HG03159 (cell line): ENCODE measurements at regions not wholly inside any gene's neighbourhood (a gene's known extent, or its start where the extent isn't known, plus 50 kb on each side); places are given as distances from the start of the nearest gene placed in this dataset.

Source experiments
- ATAC-seq: cut with Tn5 transposase; IDR thresholded peaks from one replicate; pipeline ENCODE4 v1.9.1; 2021; ENCODE audit warnings: mild to moderate bottlenecking, moderate library complexity; ENCODE audit not compliant: unreplicated experiment

GRCh38 chr6:97790926-97791590, 508.0 kb upstream of the MMS22L start:
- no peak for ATAC-seq

- no peak for ATAC-seq
Measured at GRCh38 chr6:97805596-97805995, 522.6 kb upstream of the MMS22L start.

- no peak for ATAC-seq
Measured at GRCh38 chr6:97812940-97813339, 529.9 kb upstream of the MMS22L start.

- ATAC-seq: no peak
Measured at GRCh38 chr6:97813889-97814567, 531.0 kb upstream of the MMS22L start.

- no peak for ATAC-seq
Measured at GRCh38 chr6:97815301-97815812, 532.3 kb upstream of the MMS22L start.

GRCh38 chr6:97816526-97816925, 533.5 kb upstream of the MMS22L start:
- no peak for ATAC-seq

- ATAC-seq: no peak
Measured at GRCh38 chr6:97819710-97820109, 536.7 kb upstream of the MMS22L start.

GRCh38 chr6:97820400-97820799, 537.4 kb upstream of the MMS22L start:
- ATAC-seq: no peak

GRCh38 chr6:97822632-97823031, 539.6 kb upstream of the MMS22L start:
- no peak for ATAC-seq

- no peak for ATAC-seq
Measured at GRCh38 chr6:97841763-97842162, 558.7 kb upstream of the MMS22L start.

GRCh38 chr6:97842521-97842920, 559.5 kb upstream of the MMS22L start:
- ATAC-seq: no peak

- no peak for ATAC-seq
Measured at GRCh38 chr6:97849390-97849789, 566.4 kb upstream of the MMS22L start.

GRCh38 chr6:97850458-97851212, 567.6 kb upstream of the MMS22L start:
- no peak for ATAC-seq

GRCh38 chr6:97863697-97864096, 580.7 kb upstream of the MMS22L start:
- ATAC-seq: no peak

GRCh38 chr6:97864366-97864765, 581.4 kb upstream of the MMS22L start:
- no peak for ATAC-seq

GRCh38 chr6:97864826-97865225, 581.8 kb upstream of the MMS22L start:
- no peak for ATAC-seq

GRCh38 chr6:97865612-97866011, 582.6 kb upstream of the MMS22L start:
- no peak for ATAC-seq

GRCh38 chr6:97866616-97867015, 583.6 kb upstream of the MMS22L start:
- ATAC-seq: no peak

- ATAC-seq: no peak
Measured at GRCh38 chr6:97867177-97867576, 584.2 kb upstream of the MMS22L start.

- ATAC-seq: no peak
Measured at GRCh38 chr6:97870273-97870672, 587.3 kb upstream of the MMS22L start.

GRCh38 chr6:97876711-97877110, 593.7 kb upstream of the MMS22L start:
- no peak for ATAC-seq

GRCh38 chr6:97882755-97883154, 599.7 kb upstream of the MMS22L start:
- no peak for ATAC-seq
